ENCODE measurements at regions not wholly inside any gene's neighbourhood (a gene's known extent, or its start where the extent isn't known, plus 50 kb on each side); places are given as distances from the start of the nearest gene placed in this dataset.

GRCh38 chr18:51762373-51762772 is 564.9 kb upstream of the MEX3C start:
- no peaks in the 10 kb centered on the region for H3K4me1 ChIP-seq
- H3K4me3 ChIP-seq, result no peak overlapping the region
- H3K36me3 ChIP-seq (replicated peaks), result no peaks in the 10 kb centered on the region
- no peaks in the 10 kb centered on the region; the same call in 1 of the 2 replicates for H3K9me3 ChIP-seq
- H3K27me3 ChIP-seq (ENCODE audit: low read depth), result no peaks in the 10 kb centered on the region
- DNase-seq (ENCODE audit: low spot score in 2 of 2), result no peak
- in situ Hi-C loops (cut with MboI; ENCODE audit: low sequenced_read_pairs), result no loop called here

GRCh38 chr18:51765606-51766360 is 568.3 kb upstream of the MEX3C start:
- Histone ChIP-seq H3K4me3 (no peak overlapping the region), H3K36me3 (replicated peaks) (no peaks in the 10 kb centered on the region)
- in situ Hi-C loops (cut with MboI; ENCODE audit: low sequenced_read_pairs), result no loop called here

GRCh38 chr18:51767293-51767692 is 569.8 kb upstream of the MEX3C start:
- in situ Hi-C loops (cut with MboI; ENCODE audit: low sequenced_read_pairs), result no loop called here
- Histone ChIP-seq H3K27me3 (ENCODE audit: low read depth) (no peaks in the 10 kb centered on the region), H3K36me3 (replicated peaks) (no peaks in the 10 kb centered on the region), H3K9me3 (no peaks in the 10 kb centered on the region), H3K4me3 (no peak overlapping the region), H3K4me1 (no peaks in the 10 kb centered on the region)
- no peak for DNase-seq (ENCODE audit: low spot score in 2 of 2)

More at GRCh38 chr18:51765606-51766360, 568.3 kb upstream of the MEX3C start:
- Histone ChIP-seq H3K4me1 (no peaks in the 10 kb centered on the region), H3K27me3 (ENCODE audit: low read depth) (no peaks in the 10 kb centered on the region), H3K9me3 (no peaks in the 10 kb centered on the region; the same call in 1 of the 2 replicates)
- DNase-seq (ENCODE audit: low spot score in 2 of 2), result no peak

GRCh38 chr18:51778115-51778514 is 561.9 kb upstream of the DCC start:
- H3K4me1 ChIP-seq, result no peaks in the 10 kb centered on the region
- DNase-seq (ENCODE audit: low spot score in 2 of 2), result no peak
- no peaks in the 10 kb centered on the region for H3K27me3 ChIP-seq (ENCODE audit: low read depth)
- no peaks in the 10 kb centered on the region for H3K9me3 ChIP-seq
- in situ Hi-C loops (cut with MboI; ENCODE audit: low sequenced_read_pairs), result no loop called here
- no peaks in the 10 kb centered on the region for H3K36me3 ChIP-seq (replicated peaks)
- H3K4me3 ChIP-seq, result no peak overlapping the region

- no peaks in the 10 kb centered on the region for H3K9me3 ChIP-seq
- no peak overlapping the region for H3K4me3 ChIP-seq
- H3K27me3 ChIP-seq (ENCODE audit: low read depth), result no peaks in the 10 kb centered on the region
- in situ Hi-C loops (cut with MboI; ENCODE audit: low sequenced_read_pairs), result no loop called here
- no peaks in the 10 kb centered on the region for H3K36me3 ChIP-seq (replicated peaks)
- H3K4me1 ChIP-seq, result no peaks in the 10 kb centered on the region
- no peak for DNase-seq (ENCODE audit: low spot score in 2 of 2)
These were observed 550.1 kb upstream of the DCC start for GRCh38 chr18:51789871-51790270.

- in situ Hi-C loops (cut with MboI; ENCODE audit: low sequenced_read_pairs), result no loop called here
- Histone ChIP-seq H3K4me3 (no peak overlapping the region), H3K4me1 (no peaks in the 10 kb centered on the region), H3K9me3 (no peaks in the 10 kb centered on the region), H3K27me3 (ENCODE audit: low read depth) (no peaks in the 10 kb centered on the region), H3K36me3 (replicated peaks) (no peaks in the 10 kb centered on the region)
- DNase-seq (ENCODE audit: low spot score in 2 of 2), result no peak
These were observed 538.5 kb upstream of the DCC start for GRCh38 chr18:51801514-51801913.

- Histone ChIP-seq H3K27me3 (ENCODE audit: low read depth) (no peaks in the 10 kb centered on the region), H3K4me1 (no peaks in the 10 kb centered on the region), H3K4me3 (no peak overlapping the region), H3K36me3 (replicated peaks) (no peaks in the 10 kb centered on the region), H3K9me3 (no peaks in the 10 kb centered on the region)
- no peak for DNase-seq (ENCODE audit: low spot score in 2 of 2)
- in situ Hi-C loops (cut with MboI; ENCODE audit: low sequenced_read_pairs), result no loop called here
These were observed 537.2 kb upstream of the DCC start for GRCh38 chr18:51802569-51803428.

GRCh38 chr18:51807336-51807735 is 532.7 kb upstream of the DCC start:
- H3K9me3 ChIP-seq, result no peaks in the 10 kb centered on the region
- in situ Hi-C loops (cut with MboI; ENCODE audit: low sequenced_read_pairs), result no loop called here
- DNase-seq (ENCODE audit: low spot score in 2 of 2), result no peak

GRCh38 chr18:51811883-51812282 is 528.1 kb upstream of the DCC start:
- no peaks in the 10 kb centered on the region for H3K4me1 ChIP-seq
- in situ Hi-C loops (cut with MboI; ENCODE audit: low sequenced_read_pairs), result no loop called here

More at GRCh38 chr18:51807336-51807735, 532.7 kb upstream of the DCC start:
- no peaks in the 10 kb centered on the region for H3K36me3 ChIP-seq (replicated peaks)
- H3K4me1 ChIP-seq, result no peaks in the 10 kb centered on the region
- no peaks in the 10 kb centered on the region for H3K27me3 ChIP-seq (ENCODE audit: low read depth)
- H3K4me3 ChIP-seq, result no peak overlapping the region

GRCh38 chr18:51813740-51814139 is 526.3 kb upstream of the DCC start:
- no peaks in the 10 kb centered on the region for H3K27me3 ChIP-seq (ENCODE audit: low read depth)
- H3K36me3 ChIP-seq (replicated peaks), result no peaks in the 10 kb centered on the region
- no peaks in the 10 kb centered on the region for H3K4me1 ChIP-seq
- no peaks in the 10 kb centered on the region for H3K9me3 ChIP-seq
- H3K4me3 ChIP-seq, result no peak overlapping the region
- no peak for DNase-seq (ENCODE audit: low spot score in 2 of 2)
- in situ Hi-C loops (cut with MboI; ENCODE audit: low sequenced_read_pairs), result no loop called here

More at GRCh38 chr18:51811883-51812282, 528.1 kb upstream of the DCC start:
- Histone ChIP-seq H3K4me3 (no peak overlapping the region), H3K9me3 (no peaks in the 10 kb centered on the region), H3K27me3 (ENCODE audit: low read depth) (no peaks in the 10 kb centered on the region), H3K36me3 (replicated peaks) (no peaks in the 10 kb centered on the region)
- DNase-seq (ENCODE audit: low spot score in 2 of 2), result no peak

GRCh38 chr18:51821610-51822009 is 518.4 kb upstream of the DCC start:
- no peaks in the 10 kb centered on the region for H3K36me3 ChIP-seq (replicated peaks)
- in situ Hi-C loops (cut with MboI; ENCODE audit: low sequenced_read_pairs), result no loop called here
- no peak overlapping the region for H3K4me3 ChIP-seq
- H3K4me1 ChIP-seq, result no peaks in the 10 kb centered on the region
- no peak for DNase-seq (ENCODE audit: low spot score in 2 of 2)
- no peaks in the 10 kb centered on the region for H3K9me3 ChIP-seq
- no peaks in the 10 kb centered on the region for H3K27me3 ChIP-seq (ENCODE audit: low read depth)

GRCh38 chr18:51824746-51825145 is 515.3 kb upstream of the DCC start:
- no peaks in the 10 kb centered on the region for H3K9me3 ChIP-seq
- DNase-seq (ENCODE audit: low spot score in 2 of 2), result no peak
- H3K4me3 ChIP-seq, result no peak overlapping the region
- in situ Hi-C loops (cut with MboI; ENCODE audit: low sequenced_read_pairs), result no loop called here
- H3K36me3 ChIP-seq (replicated peaks), result no peaks in the 10 kb centered on the region
- H3K27me3 ChIP-seq (ENCODE audit: low read depth), result no peaks in the 10 kb centered on the region
- H3K4me1 ChIP-seq, result no peaks in the 10 kb centered on the region

GRCh38 chr18:51833850-51834249 is 506.1 kb upstream of the DCC start:
- Histone ChIP-seq H3K4me3 (no peak overlapping the region), H3K27me3 (ENCODE audit: low read depth) (no peaks in the 10 kb centered on the region), H3K36me3 (replicated peaks) (no peaks in the 10 kb centered on the region), H3K4me1 (no peaks in the 10 kb centered on the region), H3K9me3 (no peaks in the 10 kb centered on the region)
- DNase-seq (ENCODE audit: low spot score in 2 of 2), result no peak
- in situ Hi-C loops (cut with MboI; ENCODE audit: low sequenced_read_pairs), result no loop called here

GRCh38 chr18:51848702-51849101 is 491.3 kb upstream of the DCC start:
- Histone ChIP-seq H3K4me1 (no peaks in the 10 kb centered on the region), H3K36me3 (replicated peaks) (no peaks in the 10 kb centered on the region), H3K4me3 (no peak overlapping the region), H3K27me3 (ENCODE audit: low read depth) (no peaks in the 10 kb centered on the region), H3K9me3 (no peaks in the 10 kb centered on the region)
- no peak for DNase-seq (ENCODE audit: low spot score in 2 of 2)
- in situ Hi-C loops (cut with MboI; ENCODE audit: low sequenced_read_pairs), result no loop called here

All from HAP-1 (cell line).